A549 (cell line): ENCODE measurements at regions not wholly inside any gene's neighbourhood (a gene's known extent, or its start where the extent isn't known, plus 50 kb on each side); places are given as distances from the start of the nearest gene placed in this dataset.

Experiments used
- ATAC-seq, 2 experiments: fragments of 200-7000 bp in 1 of 2; fragments of >200 bp in 1 of 2; cut with Nextera tagmentation in 1 of 2; cut with Tn5 transposase in 1 of 2; 3 replicates each; pipeline versions ENCODE4 v1.8.0 to v1.9.1; 2018 to 2020; ENCODE audit warnings: mild to moderate bottlenecking in 1 of 2, moderate library complexity in 1 of 2
- CTCF ChIA-PET: fragments of 300-600 bp; sonication (Branson Sonifier 250); formaldehyde crosslinking; extraction: SDS; loops from one replicate; lab custom pipeline; 2021; ENCODE audit warnings: antibody characterized with exemption, inconsistent platforms; lab: Yijun Ruan, JAX
- POLR2A ChIA-PET: fragments of 350-600 bp; formaldehyde crosslinking; extraction: SDS; loops from one replicate; lab custom pipeline; 2021; ENCODE audit warnings: antibody characterized with exemption, inconsistent platforms; lab: Yijun Ruan, JAX
- DNase-seq, 2 experiments: peaks; one replicate each; pipeline versions ENCODE4 v3.0.0 to v3.0.0-alpha.2; 2011 to 2016; ENCODE audit warnings: low read depth in 1 of 2, low spot score in 1 of 2
- FAIRE-seq: peaks from 2 replicates; lab custom pipeline; 2011; peaks lifted over from hg19 to GRCh38; lab: Jason Lieb, UNC
- H3K27ac ChIP-seq, 2 experiments: fragments of >200 bp; sonication (Bioruptor Twin); formaldehyde crosslinking; 3 replicates each; pipeline ENCODE4 v1.5.1; 2016 to 2017
- H3K4me1 ChIP-seq: fragments of >200 bp; sonication (Bioruptor Twin); formaldehyde crosslinking; 3 replicates; pipeline ENCODE4 v1.6.1; 2016
- H3K4me2 ChIP-seq: fragments of >200 bp; sonication (Bioruptor Twin); formaldehyde crosslinking; 3 replicates; pipeline ENCODE4 v1.6.1; 2016
- H3K4me3 ChIP-seq: fragments of >200 bp; sonication (Bioruptor Twin); formaldehyde crosslinking; 3 replicates; pipeline ENCODE4 v1.5.1; 2016
- H3K9me3 ChIP-seq: fragments of >200 bp; sonication (Bioruptor Twin); formaldehyde crosslinking; 3 replicates; pipeline ENCODE4 v1.6.1; 2016
- ATOH8 ChIP-seq: fragments of 250-450 bp; sonication (Bioruptor Pico); IDR thresholded peaks from 2 replicates; pipeline ENCODE4 v1.5.0; 2020; ENCODE audit warnings: low read depth, mild to moderate bottlenecking, moderate library complexity
- BHLHE40 ChIP-seq: IDR thresholded peaks from 2 replicates; pipeline ENCODE4 v1.6.1; 2012; ENCODE audit warnings: low read depth, low read length, inconsistent platforms
- CTCF ChIP-seq: fragments of >200 bp; sonication (Bioruptor Twin); formaldehyde crosslinking; IDR thresholded peaks from 3 replicates; pipeline ENCODE4 v1.5.1; 2016
- EHMT2 ChIP-seq: fragments of 200-600 bp; sonication (generic); IDR thresholded peaks from 2 replicates; pipeline ENCODE4 v1.6.1; 2016; ENCODE audit warnings: antibody characterized with exemption, low read depth, mild to moderate bottlenecking, moderate library complexity
- ELK1 ChIP-seq: fragments of 150-350 bp; IDR thresholded peaks from 2 replicates; pipeline ENCODE4 v1.6.1; 2014; ENCODE audit warnings: low read depth, mild to moderate bottlenecking, low read length
- HDAC2 ChIP-seq: fragments of 200-600 bp; sonication (generic); IDR thresholded peaks from 2 replicates; pipeline ENCODE4 v1.6.1; 2016
- HOXB5 ChIP-seq: fragments of 250-450 bp; sonication (Bioruptor Pico); IDR thresholded peaks from 2 replicates; pipeline ENCODE4 v1.5.0; 2020; ENCODE audit warnings: mild to moderate bottlenecking, moderate library complexity
- JUN ChIP-seq, 2 experiments: fragments of >200 bp; sonication (Bioruptor Twin); formaldehyde crosslinking; IDR thresholded peaks; 2 replicates in 1 of 2; 3 replicates in 1 of 2; pipeline ENCODE4 v1.6.1; 2016 to 2017
- JUNB ChIP-seq: fragments of >200 bp; sonication (Bioruptor Twin); formaldehyde crosslinking; IDR thresholded peaks from 2 replicates; pipeline ENCODE4 v1.6.1; 2016
- MYC ChIP-seq: IDR thresholded peaks from 2 replicates; pipeline ENCODE4 v1.6.1; 2012; ENCODE audit warnings: mild to moderate bottlenecking, inconsistent platforms, low read length, improper control_type of control experiment, borderline replicate concordance
- NFE2L2 ChIP-seq: fragments of 150-350 bp; conservative IDR thresholded peaks from 2 replicates; pipeline ENCODE4 v1.6.1; 2014; ENCODE audit warnings: low read length
- PHF8 ChIP-seq: fragments of 200-600 bp; sonication (generic); IDR thresholded peaks from 2 replicates; pipeline ENCODE4 v1.6.1; 2016; ENCODE audit warnings: low read depth, mild to moderate bottlenecking, antibody characterized with exemption, moderate library complexity, borderline replicate concordance
- RAD21 ChIP-seq, 2 experiments: fragments of >200 bp in 1 of 2; sonication (Bioruptor Twin) in 1 of 2; formaldehyde crosslinking in 1 of 2; IDR thresholded peaks in 1 of 2; conservative IDR thresholded peaks in 1 of 2; 2 replicates in 1 of 2; 3 replicates in 1 of 2; pipeline ENCODE4 v1.6.1; 2012 to 2018; ENCODE audit warnings: inconsistent platforms in 1 of 2
- RCOR1 ChIP-seq: fragments of 150-350 bp; IDR thresholded peaks from 2 replicates; pipeline ENCODE4 v1.6.1; 2014; ENCODE audit warnings: antibody characterized with exemption, low read length, low read depth
- REST ChIP-seq: fragments of 200-600 bp; sonication (generic); IDR thresholded peaks from 2 replicates; pipeline ENCODE4 v1.6.1; 2016; ENCODE audit warnings: antibody characterized with exemption, mild to moderate bottlenecking, moderate library complexity
- RNF2 ChIP-seq: fragments of 200-600 bp; sonication (generic); IDR thresholded peaks from 2 replicates; pipeline ENCODE4 v1.6.1; 2016; ENCODE audit warnings: low read depth, mild to moderate bottlenecking, antibody characterized with exemption, moderate library complexity, borderline replicate concordance
- TFCP2L1 ChIP-seq: fragments of 250-450 bp; sonication (Bioruptor Pico); IDR thresholded peaks from 2 replicates; pipeline ENCODE4 v1.5.0; 2021; ENCODE audit warnings: mild to moderate bottlenecking
- ZSCAN20 ChIP-seq: fragments of 250-450 bp; sonication (Bioruptor Pico); IDR thresholded peaks from 2 replicates; pipeline ENCODE4 v1.8.0; 2022; ENCODE audit warnings: mild to moderate bottlenecking, moderate library complexity
- WGBS: methylation state at CpG from one replicate; pipeline ENCODE4 v1.1.6; 2017; ENCODE audit errors: missing lambda C conversion rate; 5-methylcytosine and 5-hydroxymethylcytosine counted together

- no peak for TF ChIP-seq HDAC2
- TF ChIP-seq ELK1: no peak
- no peak for TF ChIP-seq NFE2L2
- POLR2A ChIA-PET: no interaction called here
These were observed 207.1 kb downstream of the CTTN start for GRCh38 chr11:70605468-70605815.

GRCh38 chr11:70605846-70606245 lies 207.5 kb downstream of the CTTN start:
- no peak overlapping the region for H3K4me2 ChIP-seq
- H3K4me1 ChIP-seq: no peaks in the 10 kb centered on the region
- H3K27ac ChIP-seq: no peak overlapping the region
- FAIRE-seq (no peak), ATAC-seq (no peak), DNase-seq (no peak)
- POLR2A ChIA-PET: no interaction called here
- CTCF ChIA-PET: no interaction called here
- H3K9me3 ChIP-seq: no peaks in the 10 kb centered on the region
- WGBS: 80% methylated on average over 5 of the region's 5 CpGs
- no peak overlapping the region for H3K4me3 ChIP-seq
- TF ChIP-seq HDAC2: no peak
- TF ChIP-seq PHF8: no peak
- no peak for TF ChIP-seq ZSCAN20 (CRISPR knock-in tag)
- TF ChIP-seq RCOR1: no peak
- TF ChIP-seq JUNB: no peak
- TF ChIP-seq JUN (IDR thresholded peaks at IDR 0.05): no peak
- TF ChIP-seq RAD21 (conservative IDR thresholded peaks at IDR 0.05 in 1 of 2, IDR thresholded peaks at IDR 0.05 in 1 of 2): no peak
- TF ChIP-seq RNF2: no peak
- TF ChIP-seq EHMT2: no peak
- TF ChIP-seq MYC: no peak
- TF ChIP-seq HOXB5 (CRISPR knock-in tag): no peak
- no peak for TF ChIP-seq BHLHE40
- TF ChIP-seq CTCF: no peak
- no peak for TF ChIP-seq TFCP2L1 (CRISPR knock-in tag)

More at GRCh38 chr11:70605468-70605815, 207.1 kb downstream of the CTTN start:
- ATAC-seq: no peak
- WGBS: 91% methylated on average over 14 of the region's 14 CpGs
- DNase-seq: no peak
- CTCF ChIA-PET: no interaction called here
- Histone ChIP-seq H3K4me1 (no peaks in the 10 kb centered on the region), H3K9me3 (no peaks in the 10 kb centered on the region), H3K27ac (no peak overlapping the region), H3K4me2 (no peak overlapping the region), H3K4me3 (no peak overlapping the region)
- no peak for FAIRE-seq

- WGBS: 80% methylated on average over 12 of the region's 12 CpGs
- CTCF ChIA-PET: no interaction called here
- Histone ChIP-seq H3K27ac (no peak overlapping the region), H3K4me2 (no peak overlapping the region), H3K4me3 (no peak overlapping the region), H3K9me3 (no peaks in the 10 kb centered on the region), H3K4me1 (no peaks in the 10 kb centered on the region)
- DNase-seq (no peak), ATAC-seq (no peak), FAIRE-seq (no peak)
- POLR2A ChIA-PET: no interaction called here
- TF ChIP-seq ATOH8 (CRISPR knock-in tag) (no peak), RCOR1 (no peak), REST (no peak)
These were observed 208.1 kb downstream of the CTTN start for GRCh38 chr11:70606248-70606950.
